Sciatic nerve (tissue), 2 donors: ENCODE measurements at regions not wholly inside any gene's neighbourhood (a gene's known extent, or its start where the extent isn't known, plus 50 kb on each side); places are given as distances from the start of the nearest gene placed in this dataset.
"Not testable (repeated sequence)": the region's sequence is repeated elsewhere in the genome, so short reads cannot be mapped to it uniquely, and the experiment has no call there.

Source experiments
- ATAC-seq: fragments of 200-7000 bp; cut with Tn5 transposase; one replicate; pipeline ENCODE4 v1.9.1; 2020; ENCODE audit warnings: mild to moderate bottlenecking, moderate library complexity
- DNase-seq: peaks from one replicate; pipeline ENCODE4 v3.0.0-alpha.2; 2020; ENCODE audit warnings: low spot score
- intact Hi-C: fragments of 100-400 bp; cut with DNase I; formaldehyde crosslinking; loops from one replicate; pipeline ENCODE4 v1.14.2; 2022
- donor health status: DM: no; HTN: no; CAD: no.
- donor health status: DM: no; HTN: no; CAD: no.

DNA sequence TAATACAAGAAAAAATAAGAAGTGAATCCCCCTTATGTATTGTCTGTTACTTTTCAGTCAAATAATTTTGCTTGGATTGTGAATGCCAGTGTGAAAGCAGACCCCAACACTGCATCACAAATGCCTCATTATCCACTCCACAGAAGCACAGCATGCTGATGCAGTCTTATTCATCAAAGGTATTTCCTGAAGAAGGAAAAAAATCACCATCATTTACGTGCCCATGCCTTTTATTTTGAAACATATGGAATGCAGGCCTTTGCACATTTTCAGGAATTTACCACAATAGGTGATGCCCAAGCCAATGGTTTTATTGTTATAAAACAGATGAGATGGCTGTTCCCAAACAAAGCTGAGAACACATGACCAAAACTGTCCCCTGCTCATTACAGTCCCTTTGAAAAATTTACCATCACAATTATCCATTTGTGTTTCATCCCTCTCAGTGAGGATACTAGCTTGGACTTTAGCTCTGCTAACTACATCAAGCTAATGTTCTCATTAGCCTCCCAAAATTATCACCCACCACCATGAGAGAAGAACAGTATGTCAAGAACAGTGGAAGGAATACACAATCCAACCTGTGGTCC lies 180.6 kb upstream of the HTR1E start:
- ATAC-seq (no peak), DNase-seq (no peak)
- intact Hi-C loops = no loop called here

DNA sequence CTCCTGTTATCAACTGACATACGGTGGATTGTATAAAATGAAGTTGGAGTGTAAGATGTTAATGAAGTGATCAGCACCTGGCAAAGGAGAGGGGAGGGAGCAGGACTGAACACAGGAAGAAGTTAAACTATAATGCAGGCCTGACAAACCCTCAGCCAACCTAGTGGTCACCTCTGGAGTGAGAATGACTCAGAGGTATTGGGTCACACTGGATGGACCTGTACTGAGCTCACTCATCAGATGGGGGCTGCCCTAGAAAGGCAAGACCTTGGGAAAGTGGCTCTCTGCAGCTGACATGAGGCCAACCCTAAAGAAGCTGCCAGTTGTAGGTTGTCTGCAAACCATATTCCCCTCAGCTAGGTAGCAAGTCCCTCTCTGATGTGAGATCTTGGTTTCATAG lies 193.3 kb upstream of the HTR1E start:
- intact Hi-C loops = no loop called here
- DNase-seq = no peak
- ATAC-seq = no peak

DNA sequence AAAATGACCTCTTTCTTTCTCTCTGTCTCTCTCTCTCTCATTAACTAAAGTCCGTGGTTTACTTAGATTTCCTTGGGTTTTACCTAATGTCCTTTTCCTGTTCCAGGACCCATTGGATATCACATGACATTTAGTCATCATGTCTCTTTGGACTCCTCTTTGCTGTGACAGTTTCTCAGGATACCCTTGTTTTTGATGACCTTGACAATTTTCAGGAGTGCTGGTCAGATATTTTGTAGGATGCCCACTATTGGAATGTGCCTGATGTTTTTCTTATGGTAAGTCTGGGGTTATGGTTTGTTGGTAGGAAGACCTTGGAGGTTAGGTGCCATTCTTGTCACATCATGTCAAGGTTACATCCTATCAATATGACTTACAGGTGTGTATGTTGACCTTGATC lies 199.2 kb upstream of the HTR1E start:
- DNase-seq = no peak
- intact Hi-C loops = no loop called here
- no peak for ATAC-seq

DNA sequence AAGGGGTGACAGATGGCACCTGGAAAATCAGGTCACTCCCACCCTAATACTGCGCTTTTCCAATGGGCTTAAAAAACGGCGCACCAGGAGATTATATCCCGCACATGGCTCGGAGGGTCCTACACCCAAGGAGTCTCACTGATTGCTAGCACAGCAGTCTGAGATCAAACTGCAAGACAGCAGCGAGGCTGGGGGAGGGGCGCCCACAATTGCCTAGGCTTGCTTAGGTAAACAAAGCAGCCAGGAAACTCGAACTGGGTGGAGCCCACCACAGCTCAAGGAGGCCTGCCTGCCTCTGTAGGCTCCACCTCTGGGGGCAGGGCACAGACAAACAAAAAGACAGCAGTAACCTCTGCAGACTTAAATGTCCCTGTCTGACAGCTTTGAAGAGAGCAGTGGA lies 205.7 kb upstream of the HTR1E start:
- DNase-seq, intact Hi-C loops, ATAC-seq: not testable (repeated sequence)

GRCh38 chr6:86730772-86731171 lies 206.6 kb upstream of the HTR1E start:
- intact Hi-C loops, ATAC-seq, DNase-seq: not testable (repeated sequence)

DNA sequence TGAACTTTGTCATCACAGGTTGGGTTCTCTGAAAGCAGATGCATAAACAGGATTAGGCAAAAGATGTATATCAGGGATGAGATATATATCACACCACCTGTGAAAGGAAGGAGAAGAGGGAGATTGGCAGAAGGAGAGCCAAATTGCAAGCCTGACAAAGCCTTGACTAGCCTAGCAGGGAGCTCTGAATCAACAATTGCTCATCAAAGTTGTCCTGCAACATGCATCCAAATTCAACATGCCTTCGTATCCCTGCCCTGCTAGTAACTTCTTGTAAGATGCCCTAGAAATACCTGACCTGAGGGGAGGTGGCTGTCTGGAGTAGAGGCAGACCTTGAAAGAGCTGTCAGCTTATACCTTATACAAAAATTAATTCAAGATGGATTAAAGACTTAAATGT lies 207.1 kb upstream of the HTR1E start:
- ATAC-seq (no peak), DNase-seq (no peak)
- intact Hi-C loops = no loop called here

- ATAC-seq (no peak), DNase-seq (no peak)
- intact Hi-C loops = no loop called here
These were observed 208.4 kb upstream of the HTR1E start for GRCh38 chr6:86728976-86729375.

DNA sequence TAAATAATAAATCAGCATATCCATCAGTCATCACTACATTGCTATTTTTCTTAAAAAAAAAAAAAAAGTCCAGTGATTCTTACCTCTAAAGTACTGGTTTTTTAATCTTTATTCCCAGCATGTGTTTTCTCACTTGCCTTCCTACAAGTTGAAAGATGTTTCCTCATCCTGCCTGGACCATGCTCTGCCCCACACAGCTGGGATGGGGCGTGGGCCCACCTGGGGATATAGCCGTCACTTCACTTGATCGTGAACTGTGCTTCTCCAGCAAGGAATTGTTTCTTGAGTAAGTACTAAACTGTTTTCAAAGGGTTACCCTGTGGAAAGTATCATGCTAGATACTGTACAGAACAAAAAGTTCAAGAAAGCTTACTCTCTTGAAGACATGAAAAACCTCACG lies 212.6 kb upstream of the HTR1E start:
- DNase-seq (no peak), ATAC-seq (no peak)
- intact Hi-C loops = no loop called here

- intact Hi-C loops = no loop called here
- no peak for ATAC-seq
These were observed 213.6 kb upstream of the HTR1E start for GRCh38 chr6:86723729-86724128.

GRCh38 chr6:86723151-86723550 lies 214.2 kb upstream of the HTR1E start:
- DNase-seq (no peak), ATAC-seq (no peak)
- intact Hi-C loops = no loop called here

More at GRCh38 chr6:86723729-86724128, 213.6 kb upstream of the HTR1E start:
- DNase-seq = no peak

DNA sequence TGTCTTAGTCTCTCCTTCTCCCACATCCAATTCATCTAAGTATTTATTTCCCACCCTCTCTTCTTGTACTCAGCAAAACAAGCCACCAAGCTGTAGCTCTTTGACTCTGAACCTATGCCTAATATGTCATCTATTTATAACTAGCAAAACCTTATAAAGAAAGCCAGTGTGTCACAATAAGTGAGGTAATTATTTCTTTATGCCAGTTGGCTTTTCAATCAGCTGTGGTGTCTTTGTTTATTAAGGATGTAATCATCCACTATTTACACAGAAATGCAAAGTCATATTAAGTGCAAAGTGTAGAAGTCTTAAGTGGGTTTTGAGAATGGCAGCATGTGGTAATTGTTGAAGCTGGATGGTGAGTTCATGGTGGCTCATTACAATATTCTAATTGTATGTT lies 215.2 kb upstream of the HTR1E start:
- DNase-seq (no peak), ATAC-seq (no peak)
- intact Hi-C loops = no loop called here

DNA sequence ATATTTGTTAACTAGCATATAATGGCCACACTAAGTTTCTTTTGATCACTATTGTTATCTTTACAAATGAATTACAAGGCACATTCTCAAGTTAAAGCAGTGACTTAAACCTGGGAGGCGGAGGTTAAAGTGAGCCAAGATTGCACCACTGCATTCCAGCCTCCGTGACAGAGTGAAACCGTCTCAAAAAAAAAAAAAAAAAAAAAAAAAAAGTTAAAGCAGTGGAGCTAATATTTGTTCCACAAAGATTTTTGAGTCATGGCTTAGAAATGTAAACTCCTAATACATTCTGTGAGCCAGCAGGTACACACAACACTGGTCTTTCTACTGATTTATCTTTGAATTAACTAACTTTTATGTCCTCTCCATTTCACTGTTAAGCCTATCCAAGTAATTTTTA lies 221.7 kb upstream of the HTR1E start:
- no peak for ATAC-seq
- DNase-seq = no peak
- intact Hi-C loops = no loop called here

DNA sequence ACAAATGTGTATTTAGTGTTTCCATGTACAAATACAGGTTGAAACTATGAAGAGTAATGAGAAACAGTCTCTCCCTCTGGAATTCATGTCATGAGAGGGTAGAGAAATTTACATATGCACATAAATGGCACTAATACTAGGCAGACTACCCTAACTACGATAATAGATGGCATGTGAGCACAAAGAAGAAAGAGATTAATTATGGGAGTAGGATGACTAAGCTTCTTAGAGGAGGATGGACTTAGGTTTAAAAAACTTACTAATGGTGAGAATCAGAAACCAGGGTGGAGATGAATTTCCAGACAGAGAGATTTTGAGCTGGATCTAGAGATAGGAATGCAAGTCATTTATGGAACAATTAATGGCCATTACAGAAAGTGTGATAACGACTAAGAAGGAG lies 225.3 kb upstream of the HTR1E start:
- intact Hi-C loops = no loop called here
- DNase-seq (no peak), ATAC-seq (no peak)

GRCh38 chr6:86707545-86708120 lies 229.7 kb upstream of the HTR1E start:
- DNase-seq (no peak), ATAC-seq (peak; percentile 42)
- intact Hi-C loops = no loop called here

GRCh38 chr6:86706449-86706848 lies 230.9 kb upstream of the HTR1E start:
- ATAC-seq = no peak

DNA sequence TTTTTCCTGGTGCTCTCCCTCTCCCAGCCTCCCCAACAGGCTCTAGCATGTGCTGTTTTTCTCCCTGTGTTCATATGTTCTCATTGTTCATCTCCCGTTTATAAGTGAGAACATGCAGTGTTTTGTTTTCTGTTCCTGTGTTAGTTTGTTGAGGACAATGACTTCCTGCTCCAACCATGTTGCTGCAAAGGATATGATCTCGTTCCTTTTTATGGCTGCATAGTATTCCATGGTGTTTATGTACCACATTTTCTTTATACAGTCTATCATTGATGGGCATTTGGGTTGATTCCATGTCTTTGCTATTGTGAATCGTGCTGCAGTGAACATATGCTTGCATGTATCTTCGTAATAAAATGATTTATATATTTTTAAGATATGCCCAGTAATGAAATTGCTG lies 236.1 kb upstream of the HTR1E start:
- DNase-seq, ATAC-seq, intact Hi-C loops: not testable (repeated sequence)

More at GRCh38 chr6:86706449-86706848, 230.9 kb upstream of the HTR1E start:
- intact Hi-C loops = no loop called here
- DNase-seq = no peak

- ATAC-seq = no peak
- intact Hi-C loops = no loop called here
- no peak for DNase-seq
These were observed 250.8 kb upstream of the HTR1E start for GRCh38 chr6:86686496-86686895.

DNA sequence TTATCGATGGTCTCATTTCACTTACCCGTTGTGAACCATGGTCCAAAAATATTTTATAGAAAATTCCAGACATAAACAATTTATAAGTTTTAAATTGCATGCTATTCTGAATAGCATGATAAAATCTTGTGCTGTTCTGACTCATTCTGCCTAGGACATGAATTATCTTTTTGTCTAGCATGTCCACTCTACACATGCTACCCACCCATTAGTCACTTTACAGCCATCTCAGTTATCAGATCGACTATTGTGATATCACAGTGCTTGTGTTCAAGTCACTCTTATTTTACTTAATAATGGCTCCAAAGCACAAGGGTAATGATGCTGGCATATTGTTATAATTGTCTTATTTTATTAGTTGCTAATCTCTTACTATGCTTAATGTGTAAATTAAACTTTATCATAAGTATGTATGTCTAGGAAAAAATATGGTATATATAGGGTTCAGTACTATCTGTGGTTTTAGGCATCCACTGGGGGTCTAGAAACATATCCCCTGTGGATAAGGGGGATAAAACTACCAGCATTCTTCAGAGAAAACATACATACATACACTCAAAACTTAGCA lies 252.0 kb upstream of the HTR1E start:
- intact Hi-C loops = no loop called here
- ATAC-seq (no peak), DNase-seq (no peak)

- ATAC-seq (no peak), DNase-seq (no peak)
- intact Hi-C loops = no loop called here
These were observed 254.0 kb upstream of the HTR1E start for GRCh38 chr6:86683132-86683908.

DNA sequence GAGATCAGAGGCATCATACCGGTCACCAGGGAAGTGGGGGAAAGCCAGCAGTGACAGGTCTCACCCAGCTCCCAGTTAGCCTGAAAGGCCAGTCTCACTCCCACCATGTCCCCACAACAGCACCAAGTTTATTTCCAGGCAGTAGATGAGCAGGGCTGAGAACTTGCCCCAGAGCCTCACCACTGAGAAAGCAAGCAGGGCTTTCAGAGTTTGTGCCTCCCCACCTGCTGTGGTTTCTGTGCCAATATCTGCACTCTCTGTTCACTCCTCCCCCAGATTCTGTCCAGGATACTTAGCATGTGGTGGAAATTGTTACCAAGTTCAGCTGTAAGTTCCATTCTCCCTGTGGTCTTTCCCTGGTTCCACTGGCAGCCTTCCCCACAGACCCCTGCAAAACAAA lies 255.0 kb upstream of the HTR1E start:
- ATAC-seq (no peak), DNase-seq (no peak)
- intact Hi-C loops = no loop called here
